MM.1S (cell line): ENCODE measurements at regions not wholly inside any gene's neighbourhood (a gene's known extent, or its start where the extent isn't known, plus 50 kb on each side); places are given as distances from the start of the nearest gene placed in this dataset.

Source experiments
- CTCF ChIP-seq: fragments of 300-600 bp; sonication (generic); IDR thresholded peaks from 2 replicates; pipeline ENCODE4 v1.5.1; 2016; ENCODE audit warnings: antibody characterized with exemption, low read length, mixed read lengths
- EZH2 ChIP-seq: fragments of 300-600 bp; sonication (generic); optimal IDR thresholded peaks from 2 replicates; pipeline ENCODE3; 2017; ENCODE audit warnings: low read depth, mild to moderate bottlenecking, antibody characterized with exemption, low read length, mixed read lengths

DNA sequence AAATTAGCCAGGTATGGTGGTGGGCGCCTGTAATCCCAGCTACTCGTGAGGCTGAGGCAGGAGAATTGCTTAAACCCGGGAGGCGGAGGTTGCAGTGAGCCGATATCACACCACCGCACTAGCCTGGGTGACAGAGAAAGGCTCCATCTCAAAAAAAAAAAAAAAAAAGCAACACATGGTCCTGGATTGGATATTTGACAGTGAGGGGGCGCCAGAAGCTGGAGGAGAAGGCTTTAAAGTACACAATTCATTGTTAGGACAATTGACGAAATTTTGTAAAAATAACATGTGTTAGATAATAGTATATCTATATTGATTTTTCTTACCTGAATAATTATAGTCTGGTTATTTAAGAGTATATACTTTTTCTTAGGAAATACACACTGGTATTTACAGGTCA is 50.2 kb upstream of the USP25 start:
- no peak for TF ChIP-seq CTCF
- TF ChIP-seq EZH2: no peak
